PC-3 (cell line): ENCODE measurements at regions not wholly inside any gene's neighbourhood (a gene's known extent, or its start where the extent isn't known, plus 50 kb on each side); places are given as distances from the start of the nearest gene placed in this dataset.

Experiments used
- ATAC-seq: fragments of 200-7000 bp; cut with Tn5 transposase; 2 replicates; pipeline ENCODE4 v1.9.1; 2020; ENCODE audit warnings: mild to moderate bottlenecking, moderate library complexity
- BruUV-seq: library from RNA; stranded (reverse); fragments of 400-500 nt; replicated peaks from 2 replicates; lab custom pipeline; 2021; lab: Mats Ljungman, UMichigan
- CTCF ChIA-PET: fragments of 300-600 bp; sonication (Branson Sonifier 250); formaldehyde crosslinking; loops from one replicate; lab custom pipeline; 2022; ENCODE audit warnings: antibody characterized with exemption; lab: Charles Lee
- POLR2A ChIA-PET: fragments of 300-600 bp; sonication (Branson Sonifier 250); formaldehyde crosslinking; loops from one replicate; lab custom pipeline; 2022; ENCODE audit warnings: antibody characterized with exemption; ENCODE audit not compliant: unreplicated experiment; lab: Charles Lee
- DNase-seq: peaks from one replicate; pipeline ENCODE4 v3.0.0-alpha.2; 2015
- H2AFZ ChIP-seq: fragments of 300-600 bp; sonication (generic); 2 replicates; pipeline ENCODE4 v1.6.0; 2016; ENCODE audit warnings: antibody characterized with exemption, low read length
- H3F3A ChIP-seq: fragments of 300-600 bp; sonication (generic); one replicate; pipeline ENCODE4 v1.6.0; 2017; ENCODE audit warnings: antibody characterized with exemption, low read length, control low read depth, mild to moderate bottlenecking; ENCODE audit not compliant: unreplicated experiment
- H3K27ac ChIP-seq: fragments of 300-600 bp; sonication (generic); 2 replicates; pipeline ENCODE4 v1.5.1; 2016; ENCODE audit warnings: mild to moderate bottlenecking, low read length
- H3K27me3 ChIP-seq: fragments of 300-600 bp; sonication (generic); 2 replicates; pipeline ENCODE4 v1.6.1; 2016; ENCODE audit warnings: low read length, mixed read lengths
- H3K36me3 ChIP-seq: fragments of 300-600 bp; sonication (generic); 2 replicates; pipeline ENCODE4 v1.6.1; 2016; ENCODE audit warnings: low read depth, mixed run types, low read length, mixed read lengths
- H3K4me1 ChIP-seq: fragments of 300-600 bp; sonication (generic); 2 replicates; pipeline ENCODE4 v1.5.1; 2016; ENCODE audit warnings: low read length; ENCODE audit not compliant: insufficient read depth
- H3K4me2 ChIP-seq: fragments of 300-600 bp; sonication (generic); 2 replicates; pipeline ENCODE4 v1.6.0; 2016; ENCODE audit warnings: low read length
- H3K4me3 ChIP-seq: fragments of 300-600 bp; sonication (generic); 2 replicates; pipeline ENCODE4 v1.5.1; 2016; ENCODE audit warnings: mild to moderate bottlenecking, low read length, mixed read lengths
- H3K79me2 ChIP-seq: fragments of 300-600 bp; sonication (generic); 2 replicates; pipeline ENCODE4 v1.6.1; 2017; ENCODE audit warnings: low read length, mixed read lengths
- H3K9ac ChIP-seq: fragments of 300-600 bp; sonication (generic); 2 replicates; pipeline ENCODE4 v1.6.0; 2016; ENCODE audit warnings: mild to moderate bottlenecking, low read length
- H3K9me2 ChIP-seq: fragments of 300-600 bp; sonication (generic); replicated peaks from 2 replicates; pipeline ENCODE4 v1.6.1; 2016; ENCODE audit warnings: mixed run types, low read length, mixed read lengths
- H3K9me3 ChIP-seq: fragments of 300-600 bp; sonication (generic); 2 replicates; pipeline ENCODE4 v1.6.1; 2016; ENCODE audit warnings: low read length, mixed read lengths
- H4K20me1 ChIP-seq: fragments of 300-600 bp; sonication (generic); 2 replicates; pipeline ENCODE4 v1.6.1; 2016; ENCODE audit warnings: low read length, mixed read lengths
- CTCF ChIP-seq: fragments of 300-600 bp; sonication (generic); conservative IDR thresholded peaks from 2 replicates; pipeline ENCODE4 v1.5.1; 2017; ENCODE audit warnings: antibody characterized with exemption, low read depth, mild to moderate bottlenecking, low read length
- EZH2 ChIP-seq: fragments of 300-600 bp; sonication (generic); IDR thresholded peaks from one replicate; pipeline ENCODE4 v1.6.1; 2017; ENCODE audit warnings: antibody characterized with exemption, mild to moderate bottlenecking, low read length; ENCODE audit not compliant: unreplicated experiment
- EZH2phosphoT487 ChIP-seq: fragments of 300-600 bp; sonication (generic); IDR thresholded peaks from 2 replicates; pipeline ENCODE4 v1.6.1; 2018; ENCODE audit warnings: mild to moderate bottlenecking, antibody characterized with exemption, low read length, borderline replicate concordance
- intact Hi-C: fragments of 100-400 bp; cut with micrococcal nuclease; formaldehyde crosslinking; loops from 2 replicates; pipeline ENCODE4 v1.9.0; 2023

- CTCF ChIA-PET, result no interaction called here
- H3K9me2 ChIP-seq, result no peaks in the 10 kb centered on the region
These were observed 177.7 kb downstream of the ZNF674 start for GRCh38 chrX:46367491-46367890.

GRCh38 chrX:46366381-46367207 lies 178.6 kb downstream of the ZNF674 start:
- DNase-seq (no peak), ATAC-seq (no peak)
- no peak overlapping the region for H3K4me3 ChIP-seq
- H4K20me1 ChIP-seq, result no peaks in the 10 kb centered on the region
- H3K79me2 ChIP-seq, result no peaks in the 10 kb centered on the region
- no peaks in the 10 kb centered on the region for H3K4me1 ChIP-seq
- no peaks in the 10 kb centered on the region for H3K9me2 ChIP-seq
- TF ChIP-seq EZH2phosphoT487 (no peak), CTCF (no peak), EZH2 (no peak)
- H3K9me3 ChIP-seq, result no peaks in the 10 kb centered on the region
- H2AFZ ChIP-seq, result no peak overlapping the region
- H3K27me3 ChIP-seq, result no peaks in the 10 kb centered on the region
- CTCF ChIA-PET, result no interaction called here
- intact Hi-C loops, result no loop called here
- no peak overlapping the region for H3K4me2 ChIP-seq
- BruUV-seq, result no TSS peak
- no peaks in the 10 kb centered on the region for H3K36me3 ChIP-seq
- H3K9ac ChIP-seq, result no peak overlapping the region
- POLR2A ChIA-PET, result no interaction called here
- no peaks in the 10 kb centered on the region for H3F3A ChIP-seq
- H3K27ac ChIP-seq, result no peak overlapping the region

More at GRCh38 chrX:46367491-46367890, 177.7 kb downstream of the ZNF674 start:
- H3F3A ChIP-seq, result no peaks in the 10 kb centered on the region
- POLR2A ChIA-PET, result interaction anchor here (0.5 kb wide), 1 partner anchor 22 kb away, joined by 4 read pairs; no protein-coding TSS in a partner anchor
- no peaks in the 10 kb centered on the region for H3K27me3 ChIP-seq
- intact Hi-C loops, result no loop called here
- H3K27ac ChIP-seq, result no peak overlapping the region
- BruUV-seq, result no TSS peak
- DNase-seq (no peak), ATAC-seq (no peak)
- TF ChIP-seq EZH2phosphoT487 (no peak), EZH2 (no peak), CTCF (no peak)
- H3K9ac ChIP-seq, result no peak overlapping the region
- no peaks in the 10 kb centered on the region for H3K79me2 ChIP-seq
- H4K20me1 ChIP-seq, result no peaks in the 10 kb centered on the region
- no peak overlapping the region for H3K4me3 ChIP-seq
- no peaks in the 10 kb centered on the region for H3K4me1 ChIP-seq
- H2AFZ ChIP-seq, result no peak overlapping the region
- no peak overlapping the region for H3K4me2 ChIP-seq
- no peaks in the 10 kb centered on the region for H3K9me3 ChIP-seq
- H3K36me3 ChIP-seq, result no peaks in the 10 kb centered on the region

GRCh38 chrX:46354481-46354880 lies 190.7 kb downstream of the ZNF674 start:
- CTCF ChIA-PET, result no interaction called here
- no peak for DNase-seq
- Histone ChIP-seq H3K36me3 (no peaks in the 10 kb centered on the region), H3K9me3 (no peaks in the 10 kb centered on the region), H2AFZ (no peak overlapping the region), H3K79me2 (no peaks in the 10 kb centered on the region), H3K4me3 (no peak overlapping the region), H3F3A (no peaks in the 10 kb centered on the region), H3K4me1 (no peaks in the 10 kb centered on the region), H3K9me2 (no peaks in the 10 kb centered on the region), H3K4me2 (no peak overlapping the region), H3K27ac (no peak overlapping the region), H3K27me3 (no peaks in the 10 kb centered on the region), H3K9ac (no peak overlapping the region), H4K20me1 (no peaks in the 10 kb centered on the region)
- POLR2A ChIA-PET, result no interaction called here
- ATAC-seq, result no peak
- TF ChIP-seq EZH2phosphoT487 (no peak), CTCF (no peak), EZH2 (no peak)
- no TSS peak for BruUV-seq
- intact Hi-C loops, result no loop called here
